ENCODE measurements at regions not wholly inside any gene's neighbourhood (a gene's known extent, or its start where the extent isn't known, plus 50 kb on each side); places are given as distances from the start of the nearest gene placed in this dataset.

DNA sequence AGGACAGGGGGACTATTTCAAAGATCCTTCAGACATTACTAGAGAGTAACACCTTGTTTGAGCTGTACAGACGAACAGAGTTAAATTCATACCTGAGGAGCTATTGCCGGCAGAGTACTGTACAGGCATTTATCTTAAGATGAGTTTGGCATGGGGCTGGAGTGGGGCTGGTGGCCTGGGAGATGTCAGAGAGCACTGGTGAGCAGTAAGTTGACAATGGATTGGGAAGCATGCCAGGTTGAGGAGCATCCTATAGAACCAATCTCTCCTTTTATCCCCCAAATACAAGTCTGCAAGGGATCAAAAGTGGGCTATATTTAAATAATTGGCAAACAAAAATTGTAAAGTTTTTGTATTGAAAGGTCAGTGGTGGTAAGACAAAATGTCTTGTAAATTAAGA is 58.6 kb downstream of the ADCYAP1 start:
- H3K9me2 ChIP-seq (ENCODE audit: insufficient read depth), result no peaks in the 10 kb centered on the region
- H4K20me1 ChIP-seq (ENCODE audit: insufficient read depth), result no peaks in the 10 kb centered on the region
- ATAC-seq (no peak), DNase-seq (ENCODE audit: low read depth, low spot score) (no peak)
- H3K4me3 ChIP-seq (replicated peaks in 1 of 2; ENCODE audit: low read depth in 1 of 2, low read length in 2 of 2), result no peak overlapping the region
- CTCF ChIA-PET, result interaction anchor here (1.4 kb wide), 1 partner anchor 8 kb away, joined by 7 read pairs; no protein-coding TSS in a partner anchor
- intact Hi-C loops (cut with micrococcal nuclease), result no loop called here
- H3K27me3 ChIP-seq (ENCODE audit: insufficient read depth, low read length), result peaks cover 25% of the 10 kb centered on the region
- no peak overlapping the region for H2AFZ ChIP-seq (ENCODE audit: low read depth, low read length, poor library complexity, severe bottlenecking)
- no peaks in the 10 kb centered on the region for H3K36me3 ChIP-seq (ENCODE audit: control insufficient read depth in 1 of 2, insufficient read depth in 2 of 2, low read length in 2 of 2)
- no peak overlapping the region for H3K4me2 ChIP-seq (ENCODE audit: low read length)
- H3K79me2 ChIP-seq (ENCODE audit: insufficient read depth, low read length), result no peaks in the 10 kb centered on the region
- H3K4me1 ChIP-seq (ENCODE audit: control insufficient read depth in 1 of 2, insufficient read depth in 2 of 2, low read length in 2 of 2), result peaks cover 0 to 5% of the 10 kb centered on the region in 2 experiments; a peak in 1 of 4 replicates
- no peak overlapping the region for H3K9ac ChIP-seq (ENCODE audit: low read length)
- H3K9me3 ChIP-seq (ENCODE audit: control insufficient read depth in 1 of 2, insufficient read depth in 1 of 2, low read depth in 1 of 2, low read length in 2 of 2), result no peaks in the 10 kb centered on the region
- RAD21 ChIA-PET (ENCODE audit: low non-redundant PET in 1 of 2, low total read pairs in 2 of 2, uncharacterized antibody in 2 of 2, unreplicated experiment in 2 of 2), result no interaction called here
- BruUV-seq (replicated peaks), result no TSS peak
- POLR2A ChIA-PET, result no interaction called here
- no peak overlapping the region for H3K27ac ChIP-seq (ENCODE audit: low read depth, low read length)
- no peak for TF ChIP-seq ELF1 (IDR thresholded peaks at IDR 0.05; ENCODE audit: borderline replicate concordance, low read depth)
- TF ChIP-seq ZFX (IDR thresholded peaks at IDR 0.05), result no peak
- TF ChIP-seq CEBPB (IDR thresholded peaks at IDR 0.05; ENCODE audit: low read depth), result no peak
- no peak for TF ChIP-seq POLR2A (IDR thresholded peaks at IDR 0.05; ENCODE audit: borderline replicate concordance, extremely low read depth, insufficient read depth, insufficient read length)
- TF ChIP-seq SIN3A (IDR thresholded peaks at IDR 0.05; ENCODE audit: low read depth), result no peak
- no peak for TF ChIP-seq JUND (IDR thresholded peaks at IDR 0.05)
- no peak for TF ChIP-seq ZNF274 (IDR thresholded peaks at IDR 0.05; ENCODE audit: low read depth, low read length)
- no peak for TF ChIP-seq YY1 (IDR thresholded peaks at IDR 0.05; ENCODE audit: extremely low read depth, insufficient replicate concordance, low read depth, low read length)
- TF ChIP-seq CBX3 (IDR thresholded peaks at IDR 0.05; ENCODE audit: low read depth), result no peak

DNA sequence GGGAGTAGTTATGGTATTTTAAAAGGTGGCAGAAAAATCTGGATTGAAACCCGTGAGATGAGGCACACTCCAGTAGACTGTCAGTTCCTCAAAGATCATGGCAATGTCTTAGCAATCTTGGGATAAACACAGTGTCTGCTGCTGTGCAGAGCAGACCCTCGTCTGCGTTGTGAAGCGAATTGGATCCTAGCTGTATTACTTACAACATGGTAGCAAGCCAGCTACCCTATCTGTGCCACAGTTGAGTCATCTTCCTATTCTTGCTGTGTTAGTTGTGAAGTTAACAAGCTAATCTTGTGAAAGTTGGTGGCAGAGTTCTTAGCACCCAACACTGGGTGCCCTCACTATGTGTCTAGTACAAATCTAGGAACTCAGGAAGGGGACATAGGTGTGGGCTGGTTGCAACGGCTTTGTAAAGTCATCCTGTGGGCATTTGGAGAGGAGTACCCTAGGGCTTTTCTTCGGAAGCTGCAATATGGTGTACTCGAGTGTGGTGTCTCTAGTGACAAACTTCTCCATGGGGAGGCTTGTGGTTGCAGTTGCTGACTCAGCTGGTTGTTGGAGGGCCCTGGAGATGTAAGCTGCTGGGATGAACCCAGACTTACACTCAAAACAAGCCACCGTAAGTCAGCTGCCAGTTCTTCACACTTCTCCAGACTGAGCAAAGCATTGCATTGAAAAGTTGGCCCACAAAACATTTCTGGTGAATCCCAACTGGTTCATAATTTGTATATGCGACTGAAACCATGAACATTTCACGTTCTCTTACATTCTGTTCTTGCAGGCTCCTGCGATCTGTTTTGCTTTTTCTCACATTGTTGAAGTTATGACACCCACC is 61.5 kb downstream of the ADCYAP1 start:
- ChIA-PET CTCF (no interaction called here), POLR2A (no interaction called here), RAD21 (ENCODE audit: low non-redundant PET in 1 of 2, low total read pairs in 2 of 2, uncharacterized antibody in 2 of 2, unreplicated experiment in 2 of 2) (no interaction called here)
- ATAC-seq, result no peak
- DNase-seq (ENCODE audit: low read depth, low spot score), result no peak
- no TSS peak for BruUV-seq (replicated peaks)
- Histone ChIP-seq H3K27me3 (ENCODE audit: insufficient read depth, low read length) (peaks cover 24% of the 10 kb centered on the region), H3K27ac (ENCODE audit: low read depth, low read length) (no peak overlapping the region), H2AFZ (ENCODE audit: low read depth, low read length, poor library complexity, severe bottlenecking) (no peak overlapping the region), H3K4me2 (ENCODE audit: low read length) (no peak overlapping the region), H4K20me1 (ENCODE audit: insufficient read depth) (no peaks in the 10 kb centered on the region), H3K79me2 (ENCODE audit: insufficient read depth, low read length) (no peaks in the 10 kb centered on the region), H3K4me1 (ENCODE audit: control insufficient read depth in 1 of 2, insufficient read depth in 2 of 2, low read length in 2 of 2) (peaks cover 0 to 5% of the 10 kb centered on the region in 2 experiments; a peak in 1 of 4 replicates), H3K9ac (ENCODE audit: low read length) (no peak overlapping the region), H3K4me3 (replicated peaks in 1 of 2; ENCODE audit: low read depth in 1 of 2, low read length in 2 of 2) (no peak overlapping the region), H3K9me3 (ENCODE audit: control insufficient read depth in 1 of 2, insufficient read depth in 1 of 2, low read depth in 1 of 2, low read length in 2 of 2) (no peaks in the 10 kb centered on the region), H3K36me3 (ENCODE audit: control insufficient read depth in 1 of 2, insufficient read depth in 2 of 2, low read length in 2 of 2) (no peaks in the 10 kb centered on the region), H3K9me2 (ENCODE audit: insufficient read depth) (no peaks in the 10 kb centered on the region)
- intact Hi-C loops (cut with micrococcal nuclease), result no loop called here
- TF ChIP-seq ELF1 (IDR thresholded peaks at IDR 0.05; ENCODE audit: borderline replicate concordance, low read depth), result no peak
- TF ChIP-seq, protein P1, sequence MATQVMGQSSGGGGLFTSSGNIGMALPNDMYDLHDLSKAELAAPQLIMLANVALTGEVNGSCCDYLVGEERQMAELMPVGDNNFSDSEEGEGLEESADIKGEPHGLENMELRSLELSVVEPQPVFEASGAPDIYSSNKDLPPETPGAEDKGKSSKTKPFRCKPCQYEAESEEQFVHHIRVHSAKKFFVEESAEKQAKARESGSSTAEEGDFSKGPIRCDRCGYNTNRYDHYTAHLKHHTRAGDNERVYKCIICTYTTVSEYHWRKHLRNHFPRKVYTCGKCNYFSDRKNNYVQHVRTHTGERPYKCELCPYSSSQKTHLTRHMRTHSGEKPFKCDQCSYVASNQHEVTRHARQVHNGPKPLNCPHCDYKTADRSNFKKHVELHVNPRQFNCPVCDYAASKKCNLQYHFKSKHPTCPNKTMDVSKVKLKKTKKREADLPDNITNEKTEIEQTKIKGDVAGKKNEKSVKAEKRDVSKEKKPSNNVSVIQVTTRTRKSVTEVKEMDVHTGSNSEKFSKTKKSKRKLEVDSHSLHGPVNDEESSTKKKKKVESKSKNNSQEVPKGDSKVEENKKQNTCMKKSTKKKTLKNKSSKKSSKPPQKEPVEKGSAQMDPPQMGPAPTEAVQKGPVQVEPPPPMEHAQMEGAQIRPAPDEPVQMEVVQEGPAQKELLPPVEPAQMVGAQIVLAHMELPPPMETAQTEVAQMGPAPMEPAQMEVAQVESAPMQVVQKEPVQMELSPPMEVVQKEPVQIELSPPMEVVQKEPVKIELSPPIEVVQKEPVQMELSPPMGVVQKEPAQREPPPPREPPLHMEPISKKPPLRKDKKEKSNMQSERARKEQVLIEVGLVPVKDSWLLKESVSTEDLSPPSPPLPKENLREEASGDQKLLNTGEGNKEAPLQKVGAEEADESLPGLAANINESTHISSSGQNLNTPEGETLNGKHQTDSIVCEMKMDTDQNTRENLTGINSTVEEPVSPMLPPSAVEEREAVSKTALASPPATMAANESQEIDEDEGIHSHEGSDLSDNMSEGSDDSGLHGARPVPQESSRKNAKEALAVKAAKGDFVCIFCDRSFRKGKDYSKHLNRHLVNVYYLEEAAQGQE (IDR thresholded peaks at IDR 0.05; ENCODE audit: low read depth), result no peak
- no peak for TF ChIP-seq SRF (IDR thresholded peaks at IDR 0.05; ENCODE audit: low read depth)
- TF ChIP-seq EGR1 (IDR thresholded peaks at IDR 0.05; ENCODE audit: low read depth), result no peak
- TF ChIP-seq, protein P2, sequence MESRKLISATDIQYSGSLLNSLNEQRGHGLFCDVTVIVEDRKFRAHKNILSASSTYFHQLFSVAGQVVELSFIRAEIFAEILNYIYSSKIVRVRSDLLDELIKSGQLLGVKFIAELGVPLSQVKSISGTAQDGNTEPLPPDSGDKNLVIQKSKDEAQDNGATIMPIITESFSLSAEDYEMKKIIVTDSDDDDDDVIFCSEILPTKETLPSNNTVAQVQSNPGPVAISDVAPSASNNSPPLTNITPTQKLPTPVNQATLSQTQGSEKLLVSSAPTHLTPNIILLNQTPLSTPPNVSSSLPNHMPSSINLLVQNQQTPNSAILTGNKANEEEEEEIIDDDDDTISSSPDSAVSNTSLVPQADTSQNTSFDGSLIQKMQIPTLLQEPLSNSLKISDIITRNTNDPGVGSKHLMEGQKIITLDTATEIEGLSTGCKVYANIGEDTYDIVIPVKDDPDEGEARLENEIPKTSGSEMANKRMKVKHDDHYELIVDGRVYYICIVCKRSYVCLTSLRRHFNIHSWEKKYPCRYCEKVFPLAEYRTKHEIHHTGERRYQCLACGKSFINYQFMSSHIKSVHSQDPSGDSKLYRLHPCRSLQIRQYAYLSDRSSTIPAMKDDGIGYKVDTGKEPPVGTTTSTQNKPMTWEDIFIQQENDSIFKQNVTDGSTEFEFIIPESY (IDR thresholded peaks at IDR 0.05; ENCODE audit: extremely low read depth, insufficient replicate concordance, low read length), result no peak
